ENCODE measurements at regions not wholly inside any gene's neighbourhood (a gene's known extent, or its start where the extent isn't known, plus 50 kb on each side); places are given as distances from the start of the nearest gene placed in this dataset.

GRCh38 chr14:31947076-31947475 lies 130.0 kb upstream of the ARHGAP5 start:
- TF ChIP-seq, protein P1, sequence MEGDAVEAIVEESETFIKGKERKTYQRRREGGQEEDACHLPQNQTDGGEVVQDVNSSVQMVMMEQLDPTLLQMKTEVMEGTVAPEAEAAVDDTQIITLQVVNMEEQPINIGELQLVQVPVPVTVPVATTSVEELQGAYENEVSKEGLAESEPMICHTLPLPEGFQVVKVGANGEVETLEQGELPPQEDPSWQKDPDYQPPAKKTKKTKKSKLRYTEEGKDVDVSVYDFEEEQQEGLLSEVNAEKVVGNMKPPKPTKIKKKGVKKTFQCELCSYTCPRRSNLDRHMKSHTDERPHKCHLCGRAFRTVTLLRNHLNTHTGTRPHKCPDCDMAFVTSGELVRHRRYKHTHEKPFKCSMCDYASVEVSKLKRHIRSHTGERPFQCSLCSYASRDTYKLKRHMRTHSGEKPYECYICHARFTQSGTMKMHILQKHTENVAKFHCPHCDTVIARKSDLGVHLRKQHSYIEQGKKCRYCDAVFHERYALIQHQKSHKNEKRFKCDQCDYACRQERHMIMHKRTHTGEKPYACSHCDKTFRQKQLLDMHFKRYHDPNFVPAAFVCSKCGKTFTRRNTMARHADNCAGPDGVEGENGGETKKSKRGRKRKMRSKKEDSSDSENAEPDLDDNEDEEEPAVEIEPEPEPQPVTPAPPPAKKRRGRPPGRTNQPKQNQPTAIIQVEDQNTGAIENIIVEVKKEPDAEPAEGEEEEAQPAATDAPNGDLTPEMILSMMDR (IDR thresholded peaks at IDR 0.05; ENCODE audit: insufficient read depth, low read length, missing control alignments) = no peak
- DNase-seq (ENCODE audit: low read depth, low spot score) = no peak
- POLR2A ChIA-PET = no interaction called here
- H3K4me3 ChIP-seq (ENCODE audit: low read depth, low read length) = no peak overlapping the region
- CTCF ChIA-PET = no interaction called here

- DNase-seq (ENCODE audit: low read depth, low spot score) = no peak
- TF ChIP-seq, protein P1 (IDR thresholded peaks at IDR 0.05; ENCODE audit: insufficient read depth, low read length, missing control alignments) = no peak
- CTCF ChIA-PET = no interaction called here
- POLR2A ChIA-PET = no interaction called here
- no peak overlapping the region for H3K4me3 ChIP-seq (ENCODE audit: low read depth, low read length)
Measured at GRCh38 chr14:31947680-31948595, 129.2 kb upstream of the ARHGAP5 start.

GRCh38 chr14:31949709-31950108 lies 127.4 kb upstream of the ARHGAP5 start:
- ChIA-PET CTCF (interaction anchor here (1.2 to 2.7 kb wide), 4 partner anchors 9 to 295 kb away, joined by 4 to 19 read pairs (median 10); no protein-coding TSS in a partner anchor), POLR2A (no interaction called here)
- DNase-seq (ENCODE audit: low read depth, low spot score) = no peak
- TF ChIP-seq, protein P1 (IDR thresholded peaks at IDR 0.05; ENCODE audit: insufficient read depth, low read length, missing control alignments) = no peak
- H3K4me3 ChIP-seq (ENCODE audit: low read depth, low read length) = no peak overlapping the region

- H3K4me3 ChIP-seq (ENCODE audit: low read depth, low read length) = no peak overlapping the region
- CTCF ChIA-PET = interaction anchor here (0.8 to 2.7 kb wide), 5 partner anchors 9 to 294 kb away, joined by 3 to 19 read pairs (median 6); no protein-coding TSS in a partner anchor
- no peak for DNase-seq (ENCODE audit: low read depth, low spot score)
- POLR2A ChIA-PET = interaction anchor here (1.0 kb wide), 1 partner anchor 51 kb away, joined by 4 read pairs; no protein-coding TSS in a partner anchor
- TF ChIP-seq, protein P1 (IDR thresholded peaks at IDR 0.05; ENCODE audit: insufficient read depth, low read length, missing control alignments) = no peak
Measured at GRCh38 chr14:31950331-31950730, 126.8 kb upstream of the ARHGAP5 start.

DNA sequence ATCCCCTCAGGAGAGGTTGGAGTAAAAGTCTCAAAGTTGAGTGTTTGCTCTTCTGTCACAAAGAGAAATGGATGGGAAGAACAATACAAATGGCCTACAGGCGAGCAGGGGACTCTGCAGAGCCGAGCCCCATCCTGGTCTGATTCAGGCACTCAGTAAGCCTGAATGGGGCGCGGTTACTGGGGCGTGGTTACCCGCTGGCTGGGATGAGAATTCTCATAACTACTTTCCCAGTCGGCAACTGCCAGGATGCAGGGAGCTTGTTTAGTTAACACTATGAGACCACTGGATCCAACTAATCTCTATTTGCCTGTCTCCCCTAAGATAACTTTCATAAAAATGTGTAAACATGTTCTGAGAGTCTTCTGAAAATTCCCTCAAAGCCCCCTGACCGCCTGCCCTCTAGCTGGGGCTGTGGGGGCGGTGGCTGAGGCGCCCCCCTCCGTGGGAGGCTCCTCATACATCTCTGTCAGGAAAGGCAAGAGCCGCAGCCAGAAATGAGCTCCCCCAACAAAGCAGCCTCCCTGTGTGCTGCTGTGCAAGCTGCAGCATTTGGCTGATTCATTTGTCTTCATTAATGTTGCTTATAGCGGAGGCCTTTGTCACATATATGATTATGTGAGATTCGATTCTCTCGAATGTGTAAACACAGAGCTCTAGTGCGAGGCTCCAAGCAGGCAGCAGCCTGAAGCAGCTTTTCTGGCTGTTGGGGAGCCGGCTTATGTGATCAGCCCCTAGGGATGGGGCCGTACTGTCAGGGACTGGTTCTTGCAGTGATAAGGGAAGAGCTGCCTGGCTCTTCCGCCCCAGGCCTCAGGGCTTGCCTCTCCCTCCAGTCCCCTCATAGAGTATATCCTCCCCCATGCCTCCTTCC lies 126.1 kb upstream of the ARHGAP5 start:
- ChIA-PET POLR2A (interaction anchor here (0.8 to 1.0 kb wide), 2 partner anchors 52 to 530 kb away, joined by 3 to 4 read pairs; partner anchors contain the start of gene HEATR5A), CTCF (interaction anchor here (0.7 to 2.7 kb wide), 8 partner anchors 9 to 300 kb away, joined by 3 to 19 read pairs (median 4); no protein-coding TSS in a partner anchor)
- TF ChIP-seq, protein P1 (IDR thresholded peaks at IDR 0.05; ENCODE audit: insufficient read depth, low read length, missing control alignments) = no peak
- no peak overlapping the region for H3K4me3 ChIP-seq (ENCODE audit: low read depth, low read length)
- DNase-seq (ENCODE audit: low read depth, low spot score) = no peak
